Colonic mucosa (tissue), 4 donors: ENCODE measurements at regions not wholly inside any gene's neighbourhood (a gene's known extent, or its start where the extent isn't known, plus 50 kb on each side); places are given as distances from the start of the nearest gene placed in this dataset.
A peak's percentile ranks its signal among the peaks of the same experiment; 100 is the strongest.

ENCODE experiments used
- DNase-seq: peaks from one replicate; pipeline ENCODE4 v3.0.0-alpha.2; 2020
- H3K27ac ChIP-seq: fragments of 200-600 bp; one replicate; pipeline ENCODE4 v1.8.0; 2021
- H3K27me3 ChIP-seq: fragments of 200-600 bp; one replicate; pipeline ENCODE4 v1.8.0; 2021
- H3K36me3 ChIP-seq: fragments of 200-600 bp; one replicate; pipeline ENCODE4 v1.8.0; 2021
- H3K4me1 ChIP-seq: fragments of 200-600 bp; one replicate; pipeline ENCODE4 v1.8.0; 2021; ENCODE audit warnings: mild to moderate bottlenecking
- H3K4me3 ChIP-seq: fragments of 200-600 bp; one replicate; pipeline ENCODE4 v1.8.0; 2021
- H3K9ac ChIP-seq, 2 donors: one replicate each; pipeline ENCODE4 v1.7.0; 2013; ENCODE audit warnings: control low read depth in 2 of 2, low read depth in 2 of 2, low read length in 2 of 2
- H3K9me3 ChIP-seq: fragments of 200-600 bp; one replicate; pipeline ENCODE4 v1.8.0; 2021
- intact Hi-C: fragments of 100-400 bp; cut with DNase I; formaldehyde crosslinking; loops from one replicate; pipeline ENCODE4 v1.14.1; 2022
- TF ChIP-seq, protein P1 (sequence below): fragments of 200-600 bp; IDR thresholded peaks from one replicate; pipeline ENCODE4 v1.8.0; 2022; ENCODE audit warnings: antibody characterized with exemption, mild to moderate bottlenecking
- donor health status: healthy.
- donor health status: DM: no; HTN: no; CAD: no.
- donor health status: DM: no; HTN: no; CAD: no.

DNA sequence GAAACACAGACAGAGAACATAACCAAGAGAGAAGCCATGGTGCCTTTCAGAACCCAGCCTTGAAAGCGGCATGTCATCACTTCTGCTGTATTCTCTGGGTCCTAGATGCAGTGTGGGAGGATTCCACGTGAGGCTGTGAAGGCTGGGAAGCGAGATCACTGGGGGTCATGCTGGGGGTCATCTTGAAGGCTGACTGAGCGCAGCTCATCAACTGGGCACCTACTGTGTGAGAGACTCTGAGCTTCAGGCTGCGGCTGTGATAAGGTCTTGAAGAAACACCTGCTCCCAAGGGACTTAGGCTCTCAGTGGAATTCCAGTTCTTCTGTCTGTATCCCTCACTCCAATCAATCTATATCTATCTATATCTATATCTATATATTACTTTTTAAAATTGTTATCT is 91.8 kb upstream of the KLF13 start:
- Histone ChIP-seq H3K9me3 (no peaks in the 10 kb centered on the region), H3K9ac (no peak overlapping the region), H3K4me1 (no peaks in the 10 kb centered on the region), H3K4me3 (no peak overlapping the region), H3K27me3 (no peaks in the 10 kb centered on the region), H3K36me3 (no peaks in the 10 kb centered on the region), H3K27ac (no peak overlapping the region)
- TF ChIP-seq, protein P1, sequence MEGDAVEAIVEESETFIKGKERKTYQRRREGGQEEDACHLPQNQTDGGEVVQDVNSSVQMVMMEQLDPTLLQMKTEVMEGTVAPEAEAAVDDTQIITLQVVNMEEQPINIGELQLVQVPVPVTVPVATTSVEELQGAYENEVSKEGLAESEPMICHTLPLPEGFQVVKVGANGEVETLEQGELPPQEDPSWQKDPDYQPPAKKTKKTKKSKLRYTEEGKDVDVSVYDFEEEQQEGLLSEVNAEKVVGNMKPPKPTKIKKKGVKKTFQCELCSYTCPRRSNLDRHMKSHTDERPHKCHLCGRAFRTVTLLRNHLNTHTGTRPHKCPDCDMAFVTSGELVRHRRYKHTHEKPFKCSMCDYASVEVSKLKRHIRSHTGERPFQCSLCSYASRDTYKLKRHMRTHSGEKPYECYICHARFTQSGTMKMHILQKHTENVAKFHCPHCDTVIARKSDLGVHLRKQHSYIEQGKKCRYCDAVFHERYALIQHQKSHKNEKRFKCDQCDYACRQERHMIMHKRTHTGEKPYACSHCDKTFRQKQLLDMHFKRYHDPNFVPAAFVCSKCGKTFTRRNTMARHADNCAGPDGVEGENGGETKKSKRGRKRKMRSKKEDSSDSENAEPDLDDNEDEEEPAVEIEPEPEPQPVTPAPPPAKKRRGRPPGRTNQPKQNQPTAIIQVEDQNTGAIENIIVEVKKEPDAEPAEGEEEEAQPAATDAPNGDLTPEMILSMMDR: no peak
- DNase-seq: no peak
- intact Hi-C loops: no loop called here

GRCh38 chr15:31235311-31236183 is 91.1 kb upstream of the KLF13 start:
- no peak overlapping the region for H3K4me3 ChIP-seq
- TF ChIP-seq, protein P1: no peak

DNA sequence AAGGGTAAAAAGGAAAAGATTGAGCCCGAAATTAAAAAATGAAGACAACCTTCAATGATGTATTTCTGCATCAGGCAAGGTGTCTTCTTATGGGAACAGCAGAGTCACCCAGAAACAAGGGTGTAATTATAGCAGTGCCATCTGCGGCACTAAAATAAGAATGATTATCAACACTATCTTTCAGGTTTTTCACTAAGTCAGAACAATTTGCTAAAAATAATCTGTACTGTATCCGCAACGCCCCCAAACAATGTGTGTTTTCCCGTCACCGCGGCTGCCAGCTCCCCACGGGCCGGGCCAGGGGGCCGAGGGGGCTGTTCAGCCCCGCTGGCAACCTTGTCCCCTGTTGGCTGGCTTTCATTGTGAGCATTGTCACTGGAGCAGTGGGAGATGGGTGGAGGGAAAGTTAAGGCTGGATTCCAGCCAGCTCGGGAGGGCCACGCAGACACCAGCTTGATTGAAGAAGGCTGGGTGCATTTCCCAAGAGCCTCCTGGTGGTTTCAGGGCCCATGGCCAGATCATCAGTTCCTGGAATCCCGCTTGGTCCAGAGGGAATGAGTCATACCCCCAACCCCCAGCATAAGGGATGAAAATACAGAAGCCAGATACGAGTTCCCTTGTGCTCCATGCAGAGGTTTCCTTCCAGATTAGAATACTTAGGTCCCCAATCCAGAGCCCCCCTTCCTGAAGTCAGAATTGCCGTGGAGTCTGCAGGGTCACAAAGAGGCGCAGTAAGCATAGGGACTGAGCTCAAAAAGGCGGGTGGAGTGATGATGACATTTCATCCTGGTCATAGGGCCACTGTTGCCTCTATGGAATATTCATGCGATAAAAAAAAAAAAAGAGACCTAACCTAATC is 90.2 kb upstream of the KLF13 start:
- Histone ChIP-seq H3K36me3 (no peaks in the 10 kb centered on the region), H3K27ac (peak overlapping the region; percentile 62), H3K27me3 (no peaks in the 10 kb centered on the region), H3K4me1 (no peaks in the 10 kb centered on the region), H3K4me3 (no peak overlapping the region), H3K9ac (peak overlapping the region in 1 of 2 donors; percentile 47), H3K9me3 (no peaks in the 10 kb centered on the region)
- TF ChIP-seq, protein P1: no peak
- intact Hi-C loops: no loop called here
- peak; percentile 60 for DNase-seq

More at GRCh38 chr15:31235311-31236183, 91.1 kb upstream of the KLF13 start:
- H3K36me3 ChIP-seq: no peaks in the 10 kb centered on the region
- no peak overlapping the region for H3K9ac ChIP-seq
- no peaks in the 10 kb centered on the region for H3K27me3 ChIP-seq
- intact Hi-C loops: no loop called here
- no peaks in the 10 kb centered on the region for H3K4me1 ChIP-seq
- H3K27ac ChIP-seq: peak overlapping the region; percentile 62
- H3K9me3 ChIP-seq: no peaks in the 10 kb centered on the region
- no peak for DNase-seq

GRCh38 chr15:31237043-31237324 is 89.7 kb upstream of the KLF13 start:
- H3K27me3 ChIP-seq: no peaks in the 10 kb centered on the region
- intact Hi-C loops: no loop called here
- H3K36me3 ChIP-seq: no peaks in the 10 kb centered on the region
- TF ChIP-seq, protein P1: no peak
- no peak overlapping the region for H3K9ac ChIP-seq
- no peaks in the 10 kb centered on the region for H3K4me1 ChIP-seq
- no peaks in the 10 kb centered on the region for H3K9me3 ChIP-seq
- peak overlapping the region; percentile 62 for H3K27ac ChIP-seq
- H3K4me3 ChIP-seq: no peak overlapping the region
- DNase-seq: no peak

DNA sequence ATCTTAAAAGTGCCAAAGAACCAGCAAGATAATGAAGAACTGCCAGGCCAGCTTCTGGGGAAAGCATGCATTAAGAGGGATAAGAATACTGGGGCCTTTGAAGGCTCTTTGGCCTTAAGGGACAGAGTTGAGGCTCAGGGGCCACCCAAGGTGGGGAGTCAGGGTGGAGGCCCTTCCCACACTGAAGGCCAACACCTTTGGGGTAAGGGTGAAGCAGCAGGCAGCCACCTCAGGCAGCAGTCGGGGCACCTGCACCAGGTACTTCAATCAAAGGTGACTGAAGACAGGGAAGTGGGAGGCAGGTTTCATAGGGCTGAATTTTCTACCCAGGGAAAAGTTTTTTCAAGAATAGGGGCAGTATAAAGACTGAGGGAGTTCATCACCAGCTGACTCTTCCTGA is 87.7 kb upstream of the KLF13 start:
- DNase-seq: no peak
- Histone ChIP-seq H3K27ac (no peak overlapping the region), H3K4me3 (no peak overlapping the region), H3K9me3 (no peaks in the 10 kb centered on the region), H3K9ac (no peak overlapping the region), H3K27me3 (no peaks in the 10 kb centered on the region), H3K4me1 (no peaks in the 10 kb centered on the region), H3K36me3 (no peaks in the 10 kb centered on the region)
- intact Hi-C loops: no loop called here
- TF ChIP-seq, protein P1: no peak
